ENCODE measurements at regions not wholly inside any gene's neighbourhood (a gene's known extent, or its start where the extent isn't known, plus 50 kb on each side); places are given as distances from the start of the nearest gene placed in this dataset.

- ChIA-PET POLR2A (no interaction called here), CTCF (no interaction called here)
- no peak for TF ChIP-seq FOXK2 (IDR thresholded peaks at IDR 0.05)
- TF ChIP-seq SP1 (IDR thresholded peaks at IDR 0.05), result no peak
- no peak for TF ChIP-seq PKNOX1 (IDR thresholded peaks at IDR 0.05)
- no peak for TF ChIP-seq ZNF384 (IDR thresholded peaks at IDR 0.05)
- TF ChIP-seq NFRKB (IDR thresholded peaks at IDR 0.05), result no peak
- TF ChIP-seq TARDBP (IDR thresholded peaks at IDR 0.05), result no peak
- TF ChIP-seq SUZ12 (IDR thresholded peaks at IDR 0.05), result no peak
- no peak for TF ChIP-seq CTBP1 (IDR thresholded peaks at IDR 0.05; ENCODE audit: borderline replicate concordance)
- no peak for TF ChIP-seq BHLHE40 (IDR thresholded peaks at IDR 0.05; ENCODE audit: borderline replicate concordance)
- no peak for TF ChIP-seq ELF4 (IDR thresholded peaks at IDR 0.05)
- no peak for TF ChIP-seq LEF1 (IDR thresholded peaks at IDR 0.05; ENCODE audit: borderline replicate concordance)
- no peak for TF ChIP-seq FOXM1 (IDR thresholded peaks at IDR 0.05; ENCODE audit: borderline replicate concordance)
- TF ChIP-seq ARNT (IDR thresholded peaks at IDR 0.05), result no peak
- DNase-seq (ENCODE audit: extremely low spot score), result no peak
Observed at GRCh38 chr11:69554849-69555248, 73.4 kb downstream of the LINC01488 start.

- ChIA-PET POLR2A (no interaction called here), CTCF (no interaction called here)
- no peak for DNase-seq (ENCODE audit: extremely low spot score)
- no peak for TF ChIP-seq SUZ12 (IDR thresholded peaks at IDR 0.05)
- TF ChIP-seq FOXK2 (IDR thresholded peaks at IDR 0.05), result no peak
- no peak for TF ChIP-seq ZNF384 (IDR thresholded peaks at IDR 0.05)
- TF ChIP-seq ELF4 (IDR thresholded peaks at IDR 0.05), result no peak
- TF ChIP-seq PKNOX1 (IDR thresholded peaks at IDR 0.05), result no peak
- no peak for TF ChIP-seq TARDBP (IDR thresholded peaks at IDR 0.05)
- TF ChIP-seq CTBP1 (IDR thresholded peaks at IDR 0.05; ENCODE audit: borderline replicate concordance), result no peak
- TF ChIP-seq FOXM1 (IDR thresholded peaks at IDR 0.05; ENCODE audit: borderline replicate concordance), result no peak
- TF ChIP-seq NFRKB (IDR thresholded peaks at IDR 0.05), result no peak
- TF ChIP-seq LEF1 (IDR thresholded peaks at IDR 0.05; ENCODE audit: borderline replicate concordance), result no peak
- no peak for TF ChIP-seq L3MBTL2 (conservative IDR thresholded peaks at IDR 0.05)
- TF ChIP-seq BHLHE40 (IDR thresholded peaks at IDR 0.05; ENCODE audit: borderline replicate concordance), result no peak
- TF ChIP-seq SP1 (IDR thresholded peaks at IDR 0.05), result no peak
- TF ChIP-seq ARNT (IDR thresholded peaks at IDR 0.05), result no peak
Observed at GRCh38 chr11:69557266-69557665, 75.8 kb downstream of the LINC01488 start.

GRCh38 chr11:69558519-69558941 is 77.1 kb downstream of the LINC01488 start:
- no peak for DNase-seq (ENCODE audit: extremely low spot score)
- ChIA-PET POLR2A (no interaction called here), CTCF (no interaction called here)
- TF ChIP-seq L3MBTL2 (conservative IDR thresholded peaks at IDR 0.05) (no peak), HDGF (IDR thresholded peaks at IDR 0.05; ENCODE audit: borderline replicate concordance) (no peak), NFRKB (IDR thresholded peaks at IDR 0.05) (no peak), ARNT (IDR thresholded peaks at IDR 0.05) (no peak), BHLHE40 (IDR thresholded peaks at IDR 0.05; ENCODE audit: borderline replicate concordance) (no peak), TARDBP (IDR thresholded peaks at IDR 0.05) (no peak), SP1 (IDR thresholded peaks at IDR 0.05) (no peak), FOXA1 (IDR thresholded peaks at IDR 0.05) (no peak), PKNOX1 (IDR thresholded peaks at IDR 0.05) (no peak), ZNF384 (IDR thresholded peaks at IDR 0.05) (no peak), LEF1 (IDR thresholded peaks at IDR 0.05; ENCODE audit: borderline replicate concordance) (no peak)

GRCh38 chr11:69559181-69559580 is 77.7 kb downstream of the LINC01488 start:
- ChIA-PET POLR2A (no interaction called here), CTCF (no interaction called here)
- DNase-seq (ENCODE audit: extremely low spot score), result no peak
- no peak for TF ChIP-seq L3MBTL2 (conservative IDR thresholded peaks at IDR 0.05)
- no peak for TF ChIP-seq NFRKB (IDR thresholded peaks at IDR 0.05)
- TF ChIP-seq FOXM1 (IDR thresholded peaks at IDR 0.05; ENCODE audit: borderline replicate concordance), result no peak
- no peak for TF ChIP-seq FOXA1 (IDR thresholded peaks at IDR 0.05)
- TF ChIP-seq SP1 (IDR thresholded peaks at IDR 0.05), result no peak
- TF ChIP-seq FOXK2 (IDR thresholded peaks at IDR 0.05), result no peak
- TF ChIP-seq BHLHE40 (IDR thresholded peaks at IDR 0.05; ENCODE audit: borderline replicate concordance), result no peak
- no peak for TF ChIP-seq PKNOX1 (IDR thresholded peaks at IDR 0.05)
- TF ChIP-seq LEF1 (IDR thresholded peaks at IDR 0.05; ENCODE audit: borderline replicate concordance), result no peak

GRCh38 chr11:69560141-69560790 is 78.8 kb downstream of the LINC01488 start:
- ChIA-PET CTCF (no interaction called here), POLR2A (no interaction called here)
- TF ChIP-seq SP1 (IDR thresholded peaks at IDR 0.05), result no peak
- no peak for TF ChIP-seq FOXA1 (IDR thresholded peaks at IDR 0.05)
- TF ChIP-seq FOXK2 (IDR thresholded peaks at IDR 0.05), result no peak
- TF ChIP-seq CTBP1 (IDR thresholded peaks at IDR 0.05; ENCODE audit: borderline replicate concordance), result no peak
- no peak for TF ChIP-seq L3MBTL2 (conservative IDR thresholded peaks at IDR 0.05)
- TF ChIP-seq LEF1 (IDR thresholded peaks at IDR 0.05; ENCODE audit: borderline replicate concordance), result no peak
- no peak for TF ChIP-seq PKNOX1 (IDR thresholded peaks at IDR 0.05)
- no peak for TF ChIP-seq ELF4 (IDR thresholded peaks at IDR 0.05)
- TF ChIP-seq ZNF384 (IDR thresholded peaks at IDR 0.05), result no peak
- no peak for DNase-seq (ENCODE audit: extremely low spot score)
